ENCODE measurements at regions not wholly inside any gene's neighbourhood (a gene's known extent, or its start where the extent isn't known, plus 50 kb on each side); places are given as distances from the start of the nearest gene placed in this dataset.
"Not testable (repeated sequence)": the region's sequence is repeated elsewhere in the genome, so short reads cannot be mapped to it uniquely, and the experiment has no call there.

GRCh38 chrX:44096666-44097065, 123.5 kb upstream of the NDP start:
- DNase-seq (ENCODE audit: low read depth in 4 of 4, low spot score in 3 of 4): no peak

- no peak for DNase-seq (ENCODE audit: low read depth in 4 of 4, low spot score in 3 of 4)
Measured at GRCh38 chrX:44094821-44095530, 121.8 kb upstream of the NDP start.

GRCh38 chrX:44093431-44093830, 120.2 kb upstream of the NDP start:
- DNase-seq (ENCODE audit: low read depth in 4 of 4, low spot score in 3 of 4): no peak

GRCh38 chrX:44092778-44093177, 119.6 kb upstream of the NDP start:
- DNase-seq (ENCODE audit: low read depth in 4 of 4, low spot score in 3 of 4): no peak

- DNase-seq (ENCODE audit: low read depth in 4 of 4, low spot score in 3 of 4): no peak
Measured at GRCh38 chrX:44088510-44089144, 115.4 kb upstream of the NDP start.

GRCh38 chrX:44085209-44085608, 112.0 kb upstream of the NDP start:
- DNase-seq (ENCODE audit: low read depth in 4 of 4, low spot score in 3 of 4): no peak

- no peak for DNase-seq (ENCODE audit: low read depth in 4 of 4, low spot score in 3 of 4)
Measured at GRCh38 chrX:44082829-44083228, 109.6 kb upstream of the NDP start.

- DNase-seq (ENCODE audit: low read depth in 4 of 4, low spot score in 3 of 4): no peak
Measured at GRCh38 chrX:44080083-44080482, 106.9 kb upstream of the NDP start.

- no peak for DNase-seq (ENCODE audit: low read depth in 4 of 4, low spot score in 3 of 4)
Measured at GRCh38 chrX:44072631-44073030, 99.4 kb upstream of the NDP start.

GRCh38 chrX:44071847-44072551, 98.8 kb upstream of the NDP start:
- no peak for DNase-seq (ENCODE audit: low read depth in 4 of 4, low spot score in 3 of 4)

GRCh38 chrX:44071070-44071645, 98.0 kb upstream of the NDP start:
- DNase-seq (ENCODE audit: low read depth in 4 of 4, low spot score in 3 of 4): no peak

- no peak for DNase-seq (ENCODE audit: low read depth in 4 of 4, low spot score in 3 of 4)
Measured at GRCh38 chrX:44068043-44068442, 94.9 kb upstream of the NDP start.

- DNase-seq (ENCODE audit: low read depth in 4 of 4, low spot score in 3 of 4): no peak
Measured at GRCh38 chrX:44063606-44064005, 90.4 kb upstream of the NDP start.

- DNase-seq (ENCODE audit: low read depth in 4 of 4, low spot score in 3 of 4): no peak
Measured at GRCh38 chrX:44062840-44063239, 89.7 kb upstream of the NDP start.

GRCh38 chrX:44061968-44062614, 88.9 kb upstream of the NDP start:
- peak in 2 of 4 donors; percentile 1 to 17 for DNase-seq (ENCODE audit: low read depth in 4 of 4, low spot score in 3 of 4)

GRCh38 chrX:44060221-44060620, 87.0 kb upstream of the NDP start:
- no peak for DNase-seq (ENCODE audit: low read depth in 4 of 4, low spot score in 3 of 4)

GRCh38 chrX:44058339-44058738, 85.1 kb upstream of the NDP start:
- no peak for DNase-seq (ENCODE audit: low read depth in 4 of 4, low spot score in 3 of 4)

GRCh38 chrX:44055638-44056037, 82.4 kb upstream of the NDP start:
- no peak for DNase-seq (ENCODE audit: low read depth in 4 of 4, low spot score in 3 of 4)

- no peak for DNase-seq (ENCODE audit: low read depth in 4 of 4, low spot score in 3 of 4)
Measured at GRCh38 chrX:44054863-44055601, 81.8 kb upstream of the NDP start.

GRCh38 chrX:44045106-44045505, 71.9 kb upstream of the NDP start:
- not testable (repeated sequence) for DNase-seq (ENCODE audit: low read depth in 4 of 4, low spot score in 3 of 4)

Data from right renal pelvis (tissue), 4 donors.